DND-41 (cell line): ENCODE measurements at regions not wholly inside any gene's neighbourhood (a gene's known extent, or its start where the extent isn't known, plus 50 kb on each side); places are given as distances from the start of the nearest gene placed in this dataset.

Source experiments
- CTCF ChIP-seq: IDR thresholded peaks from 2 replicates; pipeline ENCODE4 v1.5.1; 2012; ENCODE audit warnings: borderline replicate concordance, low read length, moderate library complexity, mild to moderate bottlenecking; ENCODE audit not compliant: poor library complexity, severe bottlenecking; ENCODE audit errors: extremely low read depth
- EZH2 ChIP-seq: IDR thresholded peaks from 3 replicates; pipeline ENCODE4 v1.6.1; 2012; ENCODE audit warnings: borderline replicate concordance, low read depth, mild to moderate bottlenecking, moderate library complexity, low read length, inconsistent platforms; ENCODE audit not compliant: severe bottlenecking

GRCh38 chr6:4379958-4380357 lies 244.6 kb upstream of the ECI2 start:
- TF ChIP-seq CTCF (no peak), EZH2 (no peak)
